Small intestine (tissue), 7 donors: ENCODE measurements at regions not wholly inside any gene's neighbourhood (a gene's known extent, or its start where the extent isn't known, plus 50 kb on each side); places are given as distances from the start of the nearest gene placed in this dataset.
A peak's percentile ranks its signal among the peaks of the same experiment; 100 is the strongest.

Experiments used
- DNase-seq, 2 donors: peaks; one replicate each; pipeline versions ENCODE4 v3.0.0 to v3.0.0-alpha.2; 2013
- FAIRE-seq: peaks from 2 replicates; lab custom pipeline; 2012; peaks lifted over from hg19 to GRCh38; lab: Jason Lieb, UNC
- H3K27ac ChIP-seq, 3 donors: one replicate each; pipeline ENCODE4 v1.5.1; 2013; ENCODE audit warnings: low read length in 2 of 3, mild to moderate bottlenecking in 2 of 3, control low read depth in 1 of 3, inconsistent platforms in 1 of 3, low read depth in 1 of 3, moderate library complexity in 1 of 3
- H3K27me3 ChIP-seq, 3 donors: one replicate each; pipeline ENCODE4 v1.6.1; 2013; ENCODE audit warnings: low read length in 3 of 3, inconsistent platforms in 1 of 3; ENCODE audit not compliant: control insufficient read depth in 3 of 3, insufficient read depth in 3 of 3
- H3K36me3 ChIP-seq, 3 donors: one replicate each; pipeline ENCODE4 v1.6.1; 2013; ENCODE audit warnings: low read length in 3 of 3, inconsistent platforms in 1 of 3, low read depth in 1 of 3, mild to moderate bottlenecking in 1 of 3, moderate library complexity in 1 of 3; ENCODE audit not compliant: control insufficient read depth in 3 of 3, insufficient read depth in 2 of 3
- H3K4me1 ChIP-seq, 3 donors: one replicate each; pipeline ENCODE4 v1.6.1; 2013; ENCODE audit warnings: low read length in 2 of 3, inconsistent platforms in 1 of 3, low read depth in 1 of 3, mild to moderate bottlenecking in 1 of 3, moderate library complexity in 1 of 3; ENCODE audit not compliant: control insufficient read depth in 3 of 3, insufficient read depth in 2 of 3
- H3K4me3 ChIP-seq, 3 donors: one replicate each; pipeline ENCODE4 v1.5.1; 2013; ENCODE audit warnings: low read length in 3 of 3, control low read depth in 1 of 3, inconsistent platforms in 1 of 3, low read depth in 1 of 3, mild to moderate bottlenecking in 1 of 3, moderate library complexity in 1 of 3
- H3K9me3 ChIP-seq, 2 donors: one replicate each; pipeline ENCODE4 v1.6.1; 2013; ENCODE audit warnings: low read depth in 1 of 2, low read length in 1 of 2; ENCODE audit not compliant: control insufficient read depth in 2 of 2, insufficient read depth in 1 of 2
- WGBS, 3 donors: extraction: QIAGEN DNeasy Blood & Tissue Kit; methylation state at CpG; one replicate each; pipeline ENCODE4 v1.1.7; 2013; 5-methylcytosine and 5-hydroxymethylcytosine counted together
- donor health status: healthy with polysubstance abuse.
- donor health status: control.
- donor health status: control.
- donor health status: Bipolar disorder and iron deficiency.
- donor health status: healthy.

GRCh38 chr1:189405419-189405818, 1072.2 kb downstream of the BRINP3 start:
- no peak overlapping the region for H3K4me3 ChIP-seq
- no peak overlapping the region for H3K27ac ChIP-seq
- no peaks in the 10 kb centered on the region for H3K36me3 ChIP-seq
- H3K9me3 ChIP-seq: peaks cover 0 to 2% of the 10 kb centered on the region in 2 donors
- FAIRE-seq: no peak
- H3K27me3 ChIP-seq: no peaks in the 10 kb centered on the region
- H3K4me1 ChIP-seq: no peaks in the 10 kb centered on the region
- no peak for DNase-seq
- 29 to 65% (median 52%) methylated on average over 1 of the region's 1 CpG for WGBS, 3 donors

- Histone ChIP-seq H3K4me3 (no peak overlapping the region), H3K9me3 (peaks cover 0 to 2% of the 10 kb centered on the region in 2 donors), H3K27ac (no peak overlapping the region), H3K27me3 (no peaks in the 10 kb centered on the region), H3K36me3 (no peaks in the 10 kb centered on the region), H3K4me1 (no peaks in the 10 kb centered on the region)
- FAIRE-seq (no peak), DNase-seq (no peak)
- 22 to 37% (median 25%) methylated on average over 3 of the region's 3 CpGs for WGBS, 3 donors
Measured at GRCh38 chr1:189409774-189410173, 1067.9 kb downstream of the BRINP3 start.

GRCh38 chr1:189424746-189425331, 1052.8 kb downstream of the BRINP3 start:
- Histone ChIP-seq H3K27ac (no peak overlapping the region), H3K9me3 (no peaks in the 10 kb centered on the region), H3K27me3 (no peaks in the 10 kb centered on the region), H3K36me3 (no peaks in the 10 kb centered on the region), H3K4me3 (no peak overlapping the region), H3K4me1 (no peaks in the 10 kb centered on the region)
- no peak for DNase-seq
- 52 to 76% (median 70%) methylated on average over 2 of the region's 2 CpGs for WGBS, 3 donors
- no peak for FAIRE-seq

DNA sequence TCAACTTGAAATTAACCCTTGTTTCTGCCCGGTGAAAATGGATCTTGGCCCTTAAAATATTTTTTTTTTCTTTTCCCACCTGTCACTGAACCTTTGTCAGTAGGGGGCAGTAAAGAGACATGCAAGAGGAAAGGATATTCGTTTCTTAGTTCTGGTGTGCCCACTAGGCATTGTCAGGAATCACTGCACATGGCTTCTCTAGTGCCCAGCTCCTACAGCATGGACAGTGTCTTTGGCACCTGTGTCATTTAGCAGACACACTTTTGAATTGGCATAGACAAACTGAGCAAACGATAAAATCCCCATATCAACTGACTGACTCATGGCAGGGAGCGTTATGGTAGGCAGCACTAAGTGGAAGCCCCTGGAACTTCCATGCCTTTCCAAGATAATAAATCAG, 1048.1 kb downstream of the BRINP3 start:
- Histone ChIP-seq H3K4me3 (no peak overlapping the region), H3K4me1 (no peaks in the 10 kb centered on the region), H3K27me3 (no peaks in the 10 kb centered on the region), H3K9me3 (no peaks in the 10 kb centered on the region), H3K36me3 (no peaks in the 10 kb centered on the region), H3K27ac (no peak overlapping the region)
- FAIRE-seq (no peak), DNase-seq (peak; percentile 18 to 39)
- WGBS, 3 donors: 59 to 66% (median 64%) methylated on average over 4 of the region's 4 CpGs

DNA sequence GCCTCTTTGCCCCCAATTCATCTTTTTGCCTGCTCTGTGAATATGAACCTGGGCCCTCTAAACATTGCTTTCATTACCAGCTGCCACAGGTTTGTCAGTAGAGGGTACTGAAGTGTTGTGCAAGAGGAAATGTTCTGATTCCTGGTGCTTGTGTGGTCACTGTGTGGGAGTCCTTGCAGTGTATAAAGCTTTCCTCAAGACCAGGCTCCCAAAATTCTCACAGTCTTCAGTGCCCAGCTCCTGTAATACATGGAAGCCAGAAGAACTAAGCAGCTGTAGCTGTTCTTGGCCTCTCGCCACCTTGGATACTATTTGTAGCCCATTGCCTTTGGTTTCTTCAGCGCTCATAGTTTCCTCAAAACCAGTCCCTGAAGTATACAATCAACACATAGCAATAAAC, 1046.2 kb downstream of the BRINP3 start:
- DNase-seq: no peak
- Histone ChIP-seq H3K4me3 (no peak overlapping the region), H3K27me3 (no peaks in the 10 kb centered on the region), H3K4me1 (no peaks in the 10 kb centered on the region), H3K27ac (no peak overlapping the region), H3K9me3 (no peaks in the 10 kb centered on the region), H3K36me3 (no peaks in the 10 kb centered on the region)
- no peak for FAIRE-seq
- 85 to 90% (median 87%) methylated on average over 2 of the region's 2 CpGs for WGBS, 3 donors

GRCh38 chr1:189432753-189433152, 1044.9 kb downstream of the BRINP3 start:
- no peaks in the 10 kb centered on the region for H3K9me3 ChIP-seq
- no peak overlapping the region for H3K27ac ChIP-seq
- FAIRE-seq: no peak
- WGBS, 3 donors: 75 to 83% (median 81%) methylated on average over 2 of the region's 2 CpGs
- DNase-seq: no peak
- H3K4me1 ChIP-seq: no peaks in the 10 kb centered on the region
- no peaks in the 10 kb centered on the region for H3K27me3 ChIP-seq
- H3K4me3 ChIP-seq: no peak overlapping the region
- no peaks in the 10 kb centered on the region for H3K36me3 ChIP-seq

- FAIRE-seq (no peak), DNase-seq (peak; percentile 1 to 15)
- H3K27ac ChIP-seq: no peak overlapping the region
- no peaks in the 10 kb centered on the region for H3K9me3 ChIP-seq
- H3K4me1 ChIP-seq: no peaks in the 10 kb centered on the region
- H3K36me3 ChIP-seq: no peaks in the 10 kb centered on the region
- H3K27me3 ChIP-seq: no peaks in the 10 kb centered on the region
- H3K4me3 ChIP-seq: no peak overlapping the region
- 10 to 67% (median 43%) methylated on average over 1 of the region's 1 CpG for WGBS, 3 donors
Measured at GRCh38 chr1:189434461-189434860, 1043.2 kb downstream of the BRINP3 start.

DNA sequence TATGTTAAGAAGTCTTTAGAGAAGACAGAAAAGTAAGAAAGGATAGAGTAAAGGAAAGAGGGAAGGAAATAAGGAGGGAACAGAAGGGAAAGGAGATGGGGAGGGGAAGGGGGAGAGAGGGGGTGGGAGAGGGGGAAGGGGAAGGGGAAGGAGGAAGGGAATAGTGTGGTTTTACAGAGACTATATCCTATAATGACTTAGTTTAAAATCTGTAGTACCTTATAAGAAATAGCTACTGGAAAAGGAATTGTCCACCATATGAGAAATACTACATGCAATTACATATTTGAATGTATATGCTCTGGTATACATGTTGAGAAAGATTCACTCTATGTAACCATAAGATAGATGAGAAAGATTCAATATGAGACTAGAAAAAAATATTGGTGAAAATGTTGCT, 1042.3 kb downstream of the BRINP3 start:
- FAIRE-seq (no peak), DNase-seq (no peak)
- Histone ChIP-seq H3K4me3 (no peak overlapping the region), H3K9me3 (no peaks in the 10 kb centered on the region), H3K27ac (no peak overlapping the region), H3K36me3 (no peaks in the 10 kb centered on the region), H3K27me3 (no peaks in the 10 kb centered on the region), H3K4me1 (no peaks in the 10 kb centered on the region)

DNA sequence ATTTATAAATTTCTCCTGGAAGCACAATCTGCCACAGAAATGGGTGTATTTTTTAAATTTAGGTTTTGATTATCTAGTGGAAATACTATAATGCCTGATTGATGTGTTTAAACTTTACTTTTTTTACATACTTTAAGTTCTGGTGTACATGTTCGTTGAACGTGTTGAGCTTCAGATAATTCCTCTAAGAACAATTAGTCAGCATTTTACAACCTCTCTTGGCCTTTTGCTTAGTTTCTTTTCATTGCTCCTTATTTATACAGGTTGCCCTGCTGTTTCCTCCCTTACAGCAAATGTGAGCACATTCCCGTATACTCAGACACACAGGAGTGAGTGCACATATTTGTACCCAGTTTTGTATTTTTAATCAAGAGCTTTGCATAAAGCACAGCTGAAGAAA, 1038.9 kb downstream of the BRINP3 start:
- H3K4me1 ChIP-seq: no peaks in the 10 kb centered on the region
- FAIRE-seq (no peak), DNase-seq (peak in 1 of 2 donors; percentile 2)
- no peak overlapping the region for H3K27ac ChIP-seq
- 23 to 43% (median 24%) methylated on average over 3 of the region's 3 CpGs for WGBS, 3 donors
- no peak overlapping the region for H3K4me3 ChIP-seq
- H3K27me3 ChIP-seq: no peaks in the 10 kb centered on the region
- H3K9me3 ChIP-seq: no peaks in the 10 kb centered on the region
- H3K36me3 ChIP-seq: no peaks in the 10 kb centered on the region
